ENCODE measurements at regions not wholly inside any gene's neighbourhood (a gene's known extent, or its start where the extent isn't known, plus 50 kb on each side); places are given as distances from the start of the nearest gene placed in this dataset.

- Histone ChIP-seq H3K9me3 (ENCODE audit: control insufficient read depth in 5 of 5, low read length in 5 of 5) (peaks cover 0 to 3% (median 0%) of the 10 kb centered on the region in 5 donors), H3K36me3 (ENCODE audit: control insufficient read depth in 5 of 5, insufficient read depth in 5 of 5, low read length in 5 of 5) (no peaks in the 10 kb centered on the region), H3K27me3 (ENCODE audit: control insufficient read depth in 5 of 5, insufficient read depth in 4 of 5, low read length in 5 of 5) (peaks cover 10 to 36% (median 17%) of the 10 kb centered on the region in 5 donors), H3K27ac (ENCODE audit: low read depth, low read length) (no peak overlapping the region), H3K9ac (ENCODE audit: low read length in 5 of 5) (no peak overlapping the region), H3K4me1 (ENCODE audit: control insufficient read depth in 5 of 5, insufficient read depth in 5 of 5, low read length in 5 of 5) (peaks cover 0 to 5% (median 0%) of the 10 kb centered on the region in 5 donors), H3K4me3 (ENCODE audit: low read depth in 1 of 5, low read length in 5 of 5) (no peak overlapping the region)
Measured at GRCh38 chr16:86725401-86725800, 147.1 kb downstream of the FOXL1 start.

GRCh38 chr16:86726340-86726739 is 148.0 kb downstream of the FOXL1 start:
- peaks cover 0 to 3% (median 0%) of the 10 kb centered on the region in 5 donors for H3K9me3 ChIP-seq (ENCODE audit: control insufficient read depth in 5 of 5, low read length in 5 of 5)
- no peaks in the 10 kb centered on the region for H3K36me3 ChIP-seq (ENCODE audit: control insufficient read depth in 5 of 5, insufficient read depth in 5 of 5, low read length in 5 of 5)
- no peak overlapping the region for H3K4me3 ChIP-seq (ENCODE audit: low read depth in 1 of 5, low read length in 5 of 5)
- H3K27me3 ChIP-seq (ENCODE audit: control insufficient read depth in 5 of 5, insufficient read depth in 4 of 5, low read length in 5 of 5) = peaks cover 13 to 39% (median 24%) of the 10 kb centered on the region in 5 donors
- H3K27ac ChIP-seq (ENCODE audit: low read depth, low read length) = no peak overlapping the region
- no peak overlapping the region for H3K9ac ChIP-seq (ENCODE audit: low read length in 5 of 5)
- peaks cover 0 to 5% (median 0%) of the 10 kb centered on the region in 5 donors for H3K4me1 ChIP-seq (ENCODE audit: control insufficient read depth in 5 of 5, insufficient read depth in 5 of 5, low read length in 5 of 5)

GRCh38 chr16:86727131-86727530 is 148.8 kb downstream of the FOXL1 start:
- Histone ChIP-seq H3K9ac (ENCODE audit: low read length in 5 of 5) (no peak overlapping the region), H3K4me1 (ENCODE audit: control insufficient read depth in 5 of 5, insufficient read depth in 5 of 5, low read length in 5 of 5) (peaks cover 0 to 5% (median 0%) of the 10 kb centered on the region in 5 donors), H3K27me3 (ENCODE audit: control insufficient read depth in 5 of 5, insufficient read depth in 4 of 5, low read length in 5 of 5) (peaks cover 14 to 42% (median 32%) of the 10 kb centered on the region in 5 donors), H3K9me3 (ENCODE audit: control insufficient read depth in 5 of 5, low read length in 5 of 5) (peaks cover 0 to 3% (median 0%) of the 10 kb centered on the region in 5 donors), H3K4me3 (ENCODE audit: low read depth in 1 of 5, low read length in 5 of 5) (no peak overlapping the region), H3K27ac (ENCODE audit: low read depth, low read length) (no peak overlapping the region), H3K36me3 (ENCODE audit: control insufficient read depth in 5 of 5, insufficient read depth in 5 of 5, low read length in 5 of 5) (no peaks in the 10 kb centered on the region)

GRCh38 chr16:86727632-86728031 is 149.3 kb downstream of the FOXL1 start:
- Histone ChIP-seq H3K9ac (ENCODE audit: low read length in 5 of 5) (no peak overlapping the region), H3K9me3 (ENCODE audit: control insufficient read depth in 5 of 5, low read length in 5 of 5) (peaks cover 0 to 3% (median 0%) of the 10 kb centered on the region in 5 donors), H3K4me1 (ENCODE audit: control insufficient read depth in 5 of 5, insufficient read depth in 5 of 5, low read length in 5 of 5) (peaks cover 0 to 5% (median 0%) of the 10 kb centered on the region in 5 donors), H3K27ac (ENCODE audit: low read depth, low read length) (no peak overlapping the region), H3K27me3 (ENCODE audit: control insufficient read depth in 5 of 5, insufficient read depth in 4 of 5, low read length in 5 of 5) (peaks cover 17 to 46% (median 37%) of the 10 kb centered on the region in 5 donors), H3K4me3 (ENCODE audit: low read depth in 1 of 5, low read length in 5 of 5) (no peak overlapping the region), H3K36me3 (ENCODE audit: control insufficient read depth in 5 of 5, insufficient read depth in 5 of 5, low read length in 5 of 5) (no peaks in the 10 kb centered on the region)

- H3K36me3 ChIP-seq (ENCODE audit: control insufficient read depth in 5 of 5, insufficient read depth in 5 of 5, low read length in 5 of 5) = no peaks in the 10 kb centered on the region
- H3K4me3 ChIP-seq (ENCODE audit: low read depth in 1 of 5, low read length in 5 of 5) = no peak overlapping the region
- peaks cover 0 to 3% (median 0%) of the 10 kb centered on the region in 5 donors for H3K9me3 ChIP-seq (ENCODE audit: control insufficient read depth in 5 of 5, low read length in 5 of 5)
- no peak overlapping the region for H3K27ac ChIP-seq (ENCODE audit: low read depth, low read length)
- peaks cover 0 to 3% (median 0%) of the 10 kb centered on the region in 5 donors for H3K4me1 ChIP-seq (ENCODE audit: control insufficient read depth in 5 of 5, insufficient read depth in 5 of 5, low read length in 5 of 5)
- no peak overlapping the region for H3K9ac ChIP-seq (ENCODE audit: low read length in 5 of 5)
- H3K27me3 ChIP-seq (ENCODE audit: control insufficient read depth in 5 of 5, insufficient read depth in 4 of 5, low read length in 5 of 5) = peaks cover 21 to 59% (median 54%) of the 10 kb centered on the region in 5 donors
Measured at GRCh38 chr16:86729686-86730085, 151.3 kb downstream of the FOXL1 start.

GRCh38 chr16:86730086-86730485 is 151.7 kb downstream of the FOXL1 start:
- no peak overlapping the region for H3K4me3 ChIP-seq (ENCODE audit: low read depth in 1 of 5, low read length in 5 of 5)
- no peak overlapping the region for H3K9ac ChIP-seq (ENCODE audit: low read length in 5 of 5)
- H3K27me3 ChIP-seq (ENCODE audit: control insufficient read depth in 5 of 5, insufficient read depth in 4 of 5, low read length in 5 of 5) = peaks cover 21 to 63% (median 57%) of the 10 kb centered on the region in 5 donors
- H3K4me1 ChIP-seq (ENCODE audit: control insufficient read depth in 5 of 5, insufficient read depth in 5 of 5, low read length in 5 of 5) = peaks cover 0 to 3% (median 0%) of the 10 kb centered on the region in 5 donors
- no peak overlapping the region for H3K27ac ChIP-seq (ENCODE audit: low read depth, low read length)
- peaks cover 0 to 3% (median 0%) of the 10 kb centered on the region in 5 donors for H3K9me3 ChIP-seq (ENCODE audit: control insufficient read depth in 5 of 5, low read length in 5 of 5)
- no peaks in the 10 kb centered on the region for H3K36me3 ChIP-seq (ENCODE audit: control insufficient read depth in 5 of 5, insufficient read depth in 5 of 5, low read length in 5 of 5)

- H3K9me3 ChIP-seq (ENCODE audit: control insufficient read depth in 5 of 5, low read length in 5 of 5) = peaks cover 0 to 3% (median 0%) of the 10 kb centered on the region in 5 donors
- peaks cover 21 to 64% (median 59%) of the 10 kb centered on the region in 5 donors for H3K27me3 ChIP-seq (ENCODE audit: control insufficient read depth in 5 of 5, insufficient read depth in 4 of 5, low read length in 5 of 5)
- H3K4me3 ChIP-seq (ENCODE audit: low read depth in 1 of 5, low read length in 5 of 5) = no peak overlapping the region
- no peak overlapping the region for H3K9ac ChIP-seq (ENCODE audit: low read length in 5 of 5)
- H3K4me1 ChIP-seq (ENCODE audit: control insufficient read depth in 5 of 5, insufficient read depth in 5 of 5, low read length in 5 of 5) = peaks cover 0 to 3% (median 0%) of the 10 kb centered on the region in 5 donors
- H3K27ac ChIP-seq (ENCODE audit: low read depth, low read length) = no peak overlapping the region
- no peaks in the 10 kb centered on the region for H3K36me3 ChIP-seq (ENCODE audit: control insufficient read depth in 5 of 5, insufficient read depth in 5 of 5, low read length in 5 of 5)
Measured at GRCh38 chr16:86730597-86730996, 152.2 kb downstream of the FOXL1 start.

GRCh38 chr16:86732621-86733295 is 154.4 kb downstream of the FOXL1 start:
- Histone ChIP-seq H3K27me3 (ENCODE audit: control insufficient read depth in 5 of 5, insufficient read depth in 4 of 5, low read length in 5 of 5) (peaks cover 12 to 59% (median 46%) of the 10 kb centered on the region in 5 donors), H3K4me1 (ENCODE audit: control insufficient read depth in 5 of 5, insufficient read depth in 5 of 5, low read length in 5 of 5) (peaks cover 0 to 6% (median 0%) of the 10 kb centered on the region in 5 donors), H3K9ac (ENCODE audit: low read length in 5 of 5) (no peak overlapping the region), H3K27ac (ENCODE audit: low read depth, low read length) (no peak overlapping the region), H3K36me3 (ENCODE audit: control insufficient read depth in 5 of 5, insufficient read depth in 5 of 5, low read length in 5 of 5) (no peaks in the 10 kb centered on the region), H3K9me3 (ENCODE audit: control insufficient read depth in 5 of 5, low read length in 5 of 5) (peaks cover 0 to 3% (median 0%) of the 10 kb centered on the region in 5 donors), H3K4me3 (ENCODE audit: low read depth in 1 of 5, low read length in 5 of 5) (no peak overlapping the region)

GRCh38 chr16:86733546-86734254 is 155.4 kb downstream of the FOXL1 start:
- Histone ChIP-seq H3K4me1 (ENCODE audit: control insufficient read depth in 5 of 5, insufficient read depth in 5 of 5, low read length in 5 of 5) (peaks cover 0 to 6% (median 0%) of the 10 kb centered on the region in 5 donors), H3K4me3 (ENCODE audit: low read depth in 1 of 5, low read length in 5 of 5) (no peak overlapping the region), H3K9me3 (ENCODE audit: control insufficient read depth in 5 of 5, low read length in 5 of 5) (peaks cover 0 to 3% (median 0%) of the 10 kb centered on the region in 5 donors), H3K27ac (ENCODE audit: low read depth, low read length) (no peak overlapping the region), H3K9ac (ENCODE audit: low read length in 5 of 5) (no peak overlapping the region), H3K27me3 (ENCODE audit: control insufficient read depth in 5 of 5, insufficient read depth in 4 of 5, low read length in 5 of 5) (peaks cover 10 to 59% (median 37%) of the 10 kb centered on the region in 5 donors), H3K36me3 (ENCODE audit: control insufficient read depth in 5 of 5, insufficient read depth in 5 of 5, low read length in 5 of 5) (no peaks in the 10 kb centered on the region)
